ENCODE measurements at regions not wholly inside any gene's neighbourhood (a gene's known extent, or its start where the extent isn't known, plus 50 kb on each side); places are given as distances from the start of the nearest gene placed in this dataset.

DNA sequence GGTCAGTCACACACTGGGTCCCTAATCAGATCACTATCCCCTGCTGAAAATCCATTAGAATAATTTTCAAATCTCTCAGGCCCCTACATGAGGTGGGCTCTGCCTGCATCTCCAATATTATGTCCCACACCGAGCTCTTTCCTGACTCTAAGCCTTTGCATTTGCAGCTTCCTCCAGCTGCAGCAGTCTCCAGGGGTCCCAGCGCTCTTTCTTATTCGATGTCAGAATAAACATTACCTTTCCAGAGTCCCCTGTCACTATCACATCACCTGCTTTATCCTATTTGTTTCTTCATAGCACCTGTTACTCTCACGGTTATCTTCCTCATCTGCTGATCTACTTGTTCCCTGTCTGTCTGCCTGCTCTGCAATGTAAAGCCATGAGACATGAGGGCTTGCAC lies 57.3 kb upstream of the MON1B start:
- no peaks in the 10 kb centered on the region for H3K4me1 ChIP-seq (ENCODE audit: control insufficient read depth in 1 of 2, insufficient read depth in 1 of 2, low read depth in 1 of 2, low read length in 1 of 2)
- H3K9me3 ChIP-seq, result no peaks in the 10 kb centered on the region
- no peaks in the 10 kb centered on the region for H3K27me3 ChIP-seq
- TF ChIP-seq, protein P1, sequence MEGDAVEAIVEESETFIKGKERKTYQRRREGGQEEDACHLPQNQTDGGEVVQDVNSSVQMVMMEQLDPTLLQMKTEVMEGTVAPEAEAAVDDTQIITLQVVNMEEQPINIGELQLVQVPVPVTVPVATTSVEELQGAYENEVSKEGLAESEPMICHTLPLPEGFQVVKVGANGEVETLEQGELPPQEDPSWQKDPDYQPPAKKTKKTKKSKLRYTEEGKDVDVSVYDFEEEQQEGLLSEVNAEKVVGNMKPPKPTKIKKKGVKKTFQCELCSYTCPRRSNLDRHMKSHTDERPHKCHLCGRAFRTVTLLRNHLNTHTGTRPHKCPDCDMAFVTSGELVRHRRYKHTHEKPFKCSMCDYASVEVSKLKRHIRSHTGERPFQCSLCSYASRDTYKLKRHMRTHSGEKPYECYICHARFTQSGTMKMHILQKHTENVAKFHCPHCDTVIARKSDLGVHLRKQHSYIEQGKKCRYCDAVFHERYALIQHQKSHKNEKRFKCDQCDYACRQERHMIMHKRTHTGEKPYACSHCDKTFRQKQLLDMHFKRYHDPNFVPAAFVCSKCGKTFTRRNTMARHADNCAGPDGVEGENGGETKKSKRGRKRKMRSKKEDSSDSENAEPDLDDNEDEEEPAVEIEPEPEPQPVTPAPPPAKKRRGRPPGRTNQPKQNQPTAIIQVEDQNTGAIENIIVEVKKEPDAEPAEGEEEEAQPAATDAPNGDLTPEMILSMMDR (IDR thresholded peaks at IDR 0.05), result no peak
- no peak overlapping the region for H3K4me3 ChIP-seq (ENCODE audit: low read depth in 1 of 2, low read length in 1 of 2)
- H3K27ac ChIP-seq, result no peak overlapping the region
- H3K36me3 ChIP-seq, result no peaks in the 10 kb centered on the region

DNA sequence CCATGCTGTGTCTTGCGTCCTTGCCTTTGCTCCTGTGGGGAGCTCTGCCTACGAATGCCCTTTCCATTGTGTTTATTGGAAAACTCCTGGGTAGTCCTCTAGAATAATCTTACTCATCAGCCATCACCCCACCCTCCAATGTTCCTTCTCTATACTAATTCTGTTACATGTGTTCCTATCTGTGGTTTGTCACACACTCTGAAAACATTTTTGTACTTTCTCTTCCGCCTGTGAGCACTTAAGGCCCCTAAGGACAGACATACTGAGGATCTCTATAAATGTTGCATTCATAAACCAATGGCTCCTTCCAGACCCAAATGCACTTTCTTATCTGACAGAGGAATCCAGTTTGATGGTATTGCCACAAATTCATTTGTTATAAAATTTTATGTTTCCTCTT lies 53.9 kb upstream of the MON1B start:
- Histone ChIP-seq H3K4me3 (ENCODE audit: low read depth in 1 of 2, low read length in 1 of 2) (no peak overlapping the region), H3K4me1 (ENCODE audit: control insufficient read depth in 1 of 2, insufficient read depth in 1 of 2, low read depth in 1 of 2, low read length in 1 of 2) (no peaks in the 10 kb centered on the region), H3K27me3 (no peaks in the 10 kb centered on the region), H3K9me3 (no peaks in the 10 kb centered on the region), H3K27ac (no peak overlapping the region), H3K36me3 (no peaks in the 10 kb centered on the region)
- TF ChIP-seq, protein P1 (IDR thresholded peaks at IDR 0.05), result no peak

Data from neutrophil (primary cell).